ENCODE measurements at regions not wholly inside any gene's neighbourhood (a gene's known extent, or its start where the extent isn't known, plus 50 kb on each side); places are given as distances from the start of the nearest gene placed in this dataset.

GRCh38 chr2:23211987-23212583, 172.9 kb upstream of the KLHL29 start:
- no peak for DNase-seq (ENCODE audit: low read depth)

GRCh38 chr2:23213196-23213595, 171.8 kb upstream of the KLHL29 start:
- no peak for DNase-seq (ENCODE audit: low read depth)

DNA sequence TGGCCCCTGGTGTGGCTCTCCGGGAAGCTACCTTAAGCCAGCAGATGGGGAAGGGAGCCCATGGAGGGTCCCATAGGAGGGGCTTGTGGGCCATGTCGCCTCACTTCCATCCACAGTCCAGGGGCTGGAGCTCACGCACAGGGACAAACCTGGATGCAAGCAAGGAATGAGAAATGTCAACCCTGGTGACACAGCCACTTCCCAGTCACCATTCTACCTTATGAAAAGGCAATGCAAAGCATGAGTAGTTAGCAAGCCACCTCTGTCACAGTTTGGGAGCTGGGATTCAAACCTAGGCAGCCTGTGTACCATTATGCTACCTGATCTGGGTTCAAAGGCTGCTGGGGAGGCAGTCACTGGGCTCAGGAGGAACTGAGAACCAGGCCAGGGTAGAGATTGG, 170.0 kb upstream of the KLHL29 start:
- DNase-seq (ENCODE audit: low read depth): no peak

DNA sequence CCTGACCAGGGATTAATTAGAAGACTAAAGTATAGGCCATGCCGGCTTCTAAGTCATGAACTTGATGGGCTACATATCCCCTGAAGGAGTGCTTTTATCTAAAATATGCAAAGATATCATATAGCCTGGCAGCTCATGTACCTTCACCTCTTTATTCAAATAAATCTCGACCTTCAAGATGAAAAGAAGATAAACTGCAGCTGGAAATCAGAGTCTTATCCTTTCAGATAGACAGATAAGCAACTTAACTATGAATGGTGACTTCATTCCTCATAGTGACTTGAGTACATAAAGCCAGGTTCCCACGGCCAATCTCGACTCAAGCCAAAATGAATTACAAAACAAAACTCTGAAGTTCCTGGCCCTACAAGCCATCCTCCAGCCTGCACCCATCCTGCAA, 165.3 kb upstream of the KLHL29 start:
- no peak for DNase-seq (ENCODE audit: low read depth)

DNA sequence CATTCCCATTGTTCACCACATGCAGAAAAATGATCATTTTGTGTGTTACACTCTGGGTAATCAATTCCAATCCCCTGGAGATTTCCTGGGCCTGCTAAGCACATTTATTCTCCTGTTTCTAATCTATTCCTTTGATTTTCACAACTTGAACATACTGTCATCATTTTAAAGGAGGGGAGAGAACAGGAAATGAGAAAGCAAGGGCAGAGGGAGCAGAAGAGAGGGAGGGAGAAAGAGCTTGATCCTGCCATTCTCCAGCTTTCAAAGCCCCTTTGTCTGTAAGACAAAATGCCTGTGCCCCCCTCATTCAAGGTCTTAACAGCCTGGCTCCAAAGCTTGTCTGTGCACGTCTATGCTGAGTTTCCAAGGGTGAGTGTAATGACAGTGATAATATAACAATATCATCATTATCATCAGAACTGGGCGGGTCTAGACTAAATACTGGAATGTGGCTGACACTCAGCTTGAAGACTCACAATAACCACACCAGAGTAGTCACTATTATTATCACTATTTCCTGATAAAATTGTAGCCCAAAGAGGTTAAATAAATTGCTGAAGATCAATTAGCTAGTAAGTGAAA, 164.4 kb upstream of the KLHL29 start:
- no peak for DNase-seq (ENCODE audit: low read depth)

- no peak for DNase-seq (ENCODE audit: low read depth)
These were observed 163.7 kb upstream of the KLHL29 start for GRCh38 chr2:23221236-23221635.

DNA sequence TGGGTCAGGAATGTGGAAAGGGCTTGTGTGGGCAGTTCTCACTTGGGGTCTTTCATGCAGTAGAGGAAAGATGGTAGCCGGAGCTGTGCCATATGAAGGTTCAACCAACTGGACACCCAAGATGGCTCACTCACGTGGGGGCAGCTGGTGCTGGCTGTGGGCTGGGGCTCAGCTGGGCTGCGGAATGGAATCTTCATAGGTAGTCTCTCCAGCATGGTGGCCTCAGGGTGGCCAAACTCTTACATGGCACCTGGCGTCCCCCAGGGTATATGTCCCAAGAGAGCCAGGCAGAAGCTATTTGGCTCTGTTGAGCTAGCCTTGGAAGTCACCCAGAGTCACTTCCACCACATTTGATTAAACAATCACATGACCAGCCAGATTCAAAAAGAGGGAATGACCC, 163.1 kb upstream of the KLHL29 start:
- no peak for DNase-seq (ENCODE audit: low read depth)

- DNase-seq (ENCODE audit: low read depth): no peak
These were observed 154.1 kb upstream of the KLHL29 start for GRCh38 chr2:23230885-23231284.

- DNase-seq (ENCODE audit: low read depth): no peak
These were observed 153.1 kb upstream of the KLHL29 start for GRCh38 chr2:23231865-23232264.

GRCh38 chr2:23235292-23235691, 149.7 kb upstream of the KLHL29 start:
- peak; percentile 71 for DNase-seq (ENCODE audit: low read depth)

DNA sequence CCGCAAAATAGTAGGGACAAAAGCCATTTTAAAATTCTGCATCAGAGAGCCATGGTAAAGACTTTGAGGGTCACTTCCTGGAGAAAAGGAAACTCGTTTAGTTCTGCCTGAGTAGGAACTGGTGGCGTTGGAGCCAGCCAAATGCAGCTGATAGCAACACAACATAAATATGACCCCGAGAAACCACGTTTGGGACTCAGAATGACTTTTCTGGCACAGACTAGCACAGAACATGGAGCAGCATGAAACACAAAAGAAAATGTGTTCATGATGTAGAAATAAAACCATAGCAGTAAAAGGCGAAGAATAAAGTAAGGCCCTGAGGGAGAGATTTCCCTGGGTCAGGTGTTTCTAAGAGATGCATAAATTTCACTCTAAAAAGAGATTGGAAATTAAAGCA, 149.2 kb upstream of the KLHL29 start:
- no peak for DNase-seq (ENCODE audit: low read depth)

DNA sequence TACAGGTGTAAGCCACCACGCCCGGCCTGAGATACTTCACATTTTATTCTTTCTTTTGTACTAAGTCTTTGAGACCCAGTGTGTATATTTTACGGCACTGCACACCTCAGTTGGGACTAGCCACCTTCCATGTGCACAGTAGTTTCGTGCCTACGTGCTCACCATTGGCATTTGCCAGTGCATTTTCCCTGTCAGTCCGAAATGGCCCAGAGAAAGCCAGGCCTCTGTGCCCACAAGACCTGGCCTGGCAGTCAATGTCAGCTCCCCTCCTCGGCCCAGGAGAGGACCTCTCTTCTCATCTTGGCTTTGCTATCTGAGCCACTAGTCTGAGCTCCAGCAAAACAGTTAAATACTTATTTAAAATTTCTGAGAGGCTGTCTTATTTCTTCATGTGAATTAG, 147.8 kb upstream of the KLHL29 start:
- no peak for DNase-seq (ENCODE audit: low read depth)

GRCh38 chr2:23238011-23238657, 146.8 kb upstream of the KLHL29 start:
- DNase-seq (ENCODE audit: low read depth): no peak

DNA sequence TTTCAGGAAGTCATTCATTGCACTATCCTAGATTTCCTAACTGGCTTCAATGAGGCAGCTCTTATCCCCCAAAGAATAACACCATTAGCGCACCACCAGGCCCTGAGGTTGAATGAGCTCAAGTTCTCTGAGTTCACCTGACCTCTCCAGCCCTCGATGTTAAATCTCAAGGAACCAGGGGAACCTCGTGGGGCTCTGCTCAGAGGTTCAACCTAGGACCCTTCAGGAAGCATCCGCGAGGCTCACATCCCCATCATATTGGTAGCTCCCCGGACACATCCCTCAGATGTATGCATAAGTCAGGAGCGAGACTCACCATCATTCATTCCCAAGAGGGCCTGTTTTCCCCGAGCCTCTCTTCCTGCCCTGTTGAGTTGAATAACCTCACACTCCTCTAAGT, 145.6 kb upstream of the KLHL29 start:
- no peak for DNase-seq (ENCODE audit: low read depth)

DNA sequence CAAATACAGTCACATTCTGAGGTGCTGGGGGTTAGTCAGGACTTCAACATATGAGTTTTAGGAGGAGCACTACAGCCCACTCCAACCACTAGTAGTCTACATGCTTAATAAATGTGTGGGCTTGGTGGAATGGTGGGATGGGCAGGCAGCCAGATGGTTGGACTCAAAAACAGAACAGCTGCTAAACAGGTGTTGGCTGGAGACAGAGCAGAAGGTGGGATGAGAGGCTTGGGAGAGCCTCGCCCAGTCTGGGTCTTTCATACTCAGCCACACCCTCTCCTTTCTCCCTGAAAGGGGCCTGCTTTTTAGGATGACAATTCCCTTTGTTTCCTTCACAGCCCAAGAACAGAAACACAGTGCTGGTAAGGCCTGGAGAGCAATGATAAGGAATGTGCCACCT, 143.9 kb upstream of the KLHL29 start:
- peak; percentile 94 for DNase-seq (ENCODE audit: low read depth)

DNA sequence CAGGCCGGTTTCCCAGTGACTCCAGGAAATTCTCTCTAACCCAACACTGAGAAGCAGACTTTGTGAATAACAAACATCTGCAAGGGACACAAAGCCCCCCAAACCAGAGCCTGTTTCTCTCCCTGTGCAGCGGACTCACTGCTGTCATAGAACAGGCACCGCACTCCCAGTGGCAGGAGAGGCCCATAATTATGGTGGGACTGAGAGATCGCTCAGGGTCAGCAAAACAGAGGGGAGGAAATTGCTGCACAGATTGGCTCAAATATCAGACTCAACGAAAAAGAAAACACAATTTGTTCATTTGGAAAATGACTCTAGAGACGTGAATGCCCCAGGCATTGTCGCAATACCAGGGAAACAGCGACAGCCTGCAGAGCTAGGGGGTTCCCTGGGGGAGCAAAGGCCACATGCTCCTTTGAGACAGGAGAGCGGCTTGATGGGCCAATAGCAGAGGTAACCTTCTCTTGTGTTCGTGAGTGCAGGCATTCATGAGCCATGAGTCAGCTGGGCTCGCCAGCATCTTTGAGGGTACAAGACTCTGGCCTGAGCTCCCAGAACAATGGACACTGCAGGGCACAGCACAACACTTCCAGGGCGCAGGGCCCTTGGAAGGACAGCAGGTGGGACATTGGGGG, 143.3 kb upstream of the KLHL29 start:
- DNase-seq (ENCODE audit: low read depth): peak; percentile 47

- DNase-seq (ENCODE audit: low read depth): no peak
These were observed 141.8 kb upstream of the KLHL29 start for GRCh38 chr2:23243073-23243659.

DNA sequence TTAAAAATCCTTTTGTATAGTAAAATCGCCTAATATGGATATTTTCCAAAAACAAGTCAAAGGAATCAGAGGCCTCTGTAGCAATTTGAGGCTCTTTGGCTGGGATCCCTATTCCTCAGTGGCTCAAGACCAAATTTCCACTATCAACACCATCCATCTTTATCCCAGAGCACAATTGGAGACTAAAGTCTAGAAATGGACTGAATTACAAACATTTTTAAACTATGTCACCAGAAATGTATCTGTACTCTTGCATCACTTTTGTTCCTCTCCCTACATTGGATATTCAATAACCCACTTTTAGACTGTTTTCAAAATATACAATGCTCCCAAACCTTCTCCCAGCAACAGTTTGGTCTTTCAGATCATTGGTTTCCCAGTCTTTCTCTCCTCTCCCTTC, 140.4 kb upstream of the KLHL29 start:
- no peak for DNase-seq (ENCODE audit: low read depth)

GRCh38 chr2:23246992-23247683, 137.8 kb upstream of the KLHL29 start:
- no peak for DNase-seq (ENCODE audit: low read depth)

- DNase-seq (ENCODE audit: low read depth): no peak
These were observed 136.3 kb upstream of the KLHL29 start for GRCh38 chr2:23248667-23249066.

DNA sequence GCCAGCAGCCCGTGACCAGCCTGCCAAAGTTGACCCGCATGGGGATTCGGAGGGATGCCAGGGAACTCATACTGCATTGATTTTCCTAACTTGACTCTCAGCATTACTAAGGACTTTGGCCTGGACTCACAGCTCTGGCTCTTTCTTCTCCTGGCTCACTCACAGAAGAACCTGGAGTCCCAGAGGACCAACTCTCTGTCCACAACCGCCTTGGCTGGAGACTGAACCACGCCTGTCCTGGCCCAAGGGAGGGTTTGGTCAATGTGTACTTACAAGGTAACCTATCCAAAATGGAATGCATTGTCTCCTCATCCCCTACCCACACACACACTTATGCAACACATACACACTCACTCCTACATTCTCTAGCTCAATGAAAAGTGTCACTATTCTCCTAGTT, 135.6 kb upstream of the KLHL29 start:
- no peak for DNase-seq (ENCODE audit: low read depth)

- no peak for DNase-seq (ENCODE audit: low read depth)
These were observed 134.6 kb upstream of the KLHL29 start for GRCh38 chr2:23250371-23250770.
